ENCODE measurements at regions not wholly inside any gene's neighbourhood (a gene's known extent, or its start where the extent isn't known, plus 50 kb on each side); places are given as distances from the start of the nearest gene placed in this dataset.

DNA sequence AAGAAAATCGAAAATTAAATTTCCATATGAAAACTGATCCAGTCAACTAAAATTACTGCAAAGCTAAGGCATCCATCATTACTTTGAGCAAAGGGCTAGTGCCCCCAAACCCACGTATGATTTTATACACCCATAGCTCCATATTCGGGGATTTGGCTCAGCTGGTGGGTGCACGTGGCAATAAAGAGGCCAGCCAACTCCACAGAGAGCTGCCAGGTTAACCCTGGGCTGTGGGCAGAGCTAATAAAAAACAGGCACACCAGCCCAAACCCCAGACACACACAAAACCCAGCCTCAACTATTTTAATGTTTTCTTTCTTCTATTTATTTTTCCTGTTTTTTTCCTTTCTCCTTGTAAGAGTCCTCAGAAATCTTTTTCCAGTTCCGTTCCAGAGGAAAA is 151.3 kb upstream of the SOX11 start:
- no peaks in the 10 kb centered on the region for H3K4me1 ChIP-seq (ENCODE audit: control insufficient read depth, insufficient read depth, low read length)
- no peak overlapping the region for H3K9ac ChIP-seq (ENCODE audit: low read length)
- no peaks in the 10 kb centered on the region for H3K9me3 ChIP-seq (ENCODE audit: control insufficient read depth, low read length)
- H3K36me3 ChIP-seq (ENCODE audit: control insufficient read depth, insufficient read depth, low read length): no peaks in the 10 kb centered on the region
- H3K27me3 ChIP-seq (ENCODE audit: control insufficient read depth, insufficient read depth, low read length): no peaks in the 10 kb centered on the region
- H3K4me3 ChIP-seq (ENCODE audit: low read length): no peak overlapping the region

GRCh38 chr2:5544205-5544786 is 147.9 kb upstream of the SOX11 start:
- no peaks in the 10 kb centered on the region for H3K4me1 ChIP-seq (ENCODE audit: control insufficient read depth, insufficient read depth, low read length)
- no peak overlapping the region for H3K4me3 ChIP-seq (ENCODE audit: low read length)
- no peaks in the 10 kb centered on the region for H3K9me3 ChIP-seq (ENCODE audit: control insufficient read depth, low read length)
- H3K36me3 ChIP-seq (ENCODE audit: control insufficient read depth, insufficient read depth, low read length): no peaks in the 10 kb centered on the region
- no peak overlapping the region for H3K9ac ChIP-seq (ENCODE audit: low read length)
- H3K27me3 ChIP-seq (ENCODE audit: control insufficient read depth, insufficient read depth, low read length): no peaks in the 10 kb centered on the region

GRCh38 chr2:5546181-5546580 is 146.0 kb upstream of the SOX11 start:
- no peaks in the 10 kb centered on the region for H3K36me3 ChIP-seq (ENCODE audit: control insufficient read depth, insufficient read depth, low read length)
- no peaks in the 10 kb centered on the region for H3K27me3 ChIP-seq (ENCODE audit: control insufficient read depth, insufficient read depth, low read length)
- H3K4me1 ChIP-seq (ENCODE audit: control insufficient read depth, insufficient read depth, low read length): no peaks in the 10 kb centered on the region
- no peak overlapping the region for H3K4me3 ChIP-seq (ENCODE audit: low read length)
- H3K9me3 ChIP-seq (ENCODE audit: control insufficient read depth, low read length): no peaks in the 10 kb centered on the region
- H3K9ac ChIP-seq (ENCODE audit: low read length): no peak overlapping the region

- Histone ChIP-seq H3K4me3 (ENCODE audit: low read length) (no peak overlapping the region), H3K4me1 (ENCODE audit: control insufficient read depth, insufficient read depth, low read length) (no peaks in the 10 kb centered on the region), H3K36me3 (ENCODE audit: control insufficient read depth, insufficient read depth, low read length) (no peaks in the 10 kb centered on the region), H3K9ac (ENCODE audit: low read length) (no peak overlapping the region), H3K9me3 (ENCODE audit: control insufficient read depth, low read length) (no peaks in the 10 kb centered on the region), H3K27me3 (ENCODE audit: control insufficient read depth, insufficient read depth, low read length) (no peaks in the 10 kb centered on the region)
These were observed 143.0 kb upstream of the SOX11 start for GRCh38 chr2:5548991-5549715.

- Histone ChIP-seq H3K4me1 (ENCODE audit: control insufficient read depth, insufficient read depth, low read length) (no peaks in the 10 kb centered on the region), H3K36me3 (ENCODE audit: control insufficient read depth, insufficient read depth, low read length) (no peaks in the 10 kb centered on the region), H3K9me3 (ENCODE audit: control insufficient read depth, low read length) (no peaks in the 10 kb centered on the region), H3K27me3 (ENCODE audit: control insufficient read depth, insufficient read depth, low read length) (no peaks in the 10 kb centered on the region), H3K4me3 (ENCODE audit: low read length) (no peak overlapping the region), H3K9ac (ENCODE audit: low read length) (no peak overlapping the region)
These were observed 142.4 kb upstream of the SOX11 start for GRCh38 chr2:5549771-5550170.

GRCh38 chr2:5555636-5556035 is 136.5 kb upstream of the SOX11 start:
- no peaks in the 10 kb centered on the region for H3K9me3 ChIP-seq (ENCODE audit: control insufficient read depth, low read length)
- H3K9ac ChIP-seq (ENCODE audit: low read length): no peak overlapping the region
- H3K36me3 ChIP-seq (ENCODE audit: control insufficient read depth, insufficient read depth, low read length): no peaks in the 10 kb centered on the region
- H3K4me1 ChIP-seq (ENCODE audit: control insufficient read depth, insufficient read depth, low read length): no peaks in the 10 kb centered on the region
- no peaks in the 10 kb centered on the region for H3K27me3 ChIP-seq (ENCODE audit: control insufficient read depth, insufficient read depth, low read length)
- H3K4me3 ChIP-seq (ENCODE audit: low read length): no peak overlapping the region

DNA sequence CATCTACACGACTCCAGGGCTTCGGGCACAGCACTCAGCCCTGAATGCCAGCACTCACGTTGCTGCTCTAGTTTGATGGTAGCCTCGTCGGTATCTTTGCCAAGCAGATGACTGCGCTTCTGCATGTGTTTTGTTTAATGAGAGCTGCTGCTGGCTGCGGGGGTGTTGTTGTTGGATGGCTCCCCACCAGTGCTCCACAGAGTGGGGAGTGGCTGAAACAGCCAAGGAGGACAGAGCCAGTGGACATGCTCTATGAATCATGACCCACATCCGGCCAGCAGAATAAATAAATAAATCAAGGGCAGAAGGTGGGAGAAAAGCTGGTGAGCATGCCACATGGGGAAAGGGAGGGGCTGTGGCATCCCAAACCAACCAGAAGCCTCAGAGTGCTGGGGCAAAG is 131.2 kb upstream of the SOX11 start:
- Histone ChIP-seq H3K4me3 (ENCODE audit: low read length) (no peak overlapping the region), H3K9ac (ENCODE audit: low read length) (no peak overlapping the region), H3K9me3 (ENCODE audit: control insufficient read depth, low read length) (no peaks in the 10 kb centered on the region), H3K27me3 (ENCODE audit: control insufficient read depth, insufficient read depth, low read length) (no peaks in the 10 kb centered on the region), H3K4me1 (ENCODE audit: control insufficient read depth, insufficient read depth, low read length) (no peaks in the 10 kb centered on the region), H3K36me3 (ENCODE audit: control insufficient read depth, insufficient read depth, low read length) (no peaks in the 10 kb centered on the region)

GRCh38 chr2:5562426-5562825 is 129.8 kb upstream of the SOX11 start:
- Histone ChIP-seq H3K36me3 (ENCODE audit: control insufficient read depth, insufficient read depth, low read length) (no peaks in the 10 kb centered on the region), H3K9me3 (ENCODE audit: control insufficient read depth, low read length) (no peaks in the 10 kb centered on the region), H3K9ac (ENCODE audit: low read length) (no peak overlapping the region), H3K4me3 (ENCODE audit: low read length) (no peak overlapping the region), H3K27me3 (ENCODE audit: control insufficient read depth, insufficient read depth, low read length) (no peaks in the 10 kb centered on the region), H3K4me1 (ENCODE audit: control insufficient read depth, insufficient read depth, low read length) (no peaks in the 10 kb centered on the region)

DNA sequence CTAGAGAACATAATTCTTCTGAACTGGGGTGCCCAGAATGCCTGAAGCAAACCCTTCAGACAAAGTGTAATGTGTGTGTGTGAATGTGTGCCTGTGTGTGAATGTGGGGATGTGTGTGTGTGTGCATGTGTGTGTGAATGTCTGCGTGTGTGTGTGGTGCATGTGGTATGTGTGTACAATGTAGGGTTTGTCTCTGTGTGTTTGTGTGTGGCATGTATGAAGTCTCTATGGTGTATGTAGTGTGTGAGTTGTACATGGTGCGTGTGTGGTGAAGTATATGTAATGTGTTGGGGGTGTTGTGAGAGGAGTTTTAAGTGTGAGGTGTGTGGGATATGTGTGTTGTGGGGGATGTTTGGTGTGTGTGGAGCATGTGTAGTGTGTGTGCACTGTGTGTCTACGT is 129.3 kb upstream of the SOX11 start:
- no peaks in the 10 kb centered on the region for H3K9me3 ChIP-seq (ENCODE audit: control insufficient read depth, low read length)
- H3K4me3 ChIP-seq (ENCODE audit: low read length): no peak overlapping the region
- no peaks in the 10 kb centered on the region for H3K27me3 ChIP-seq (ENCODE audit: control insufficient read depth, insufficient read depth, low read length)
- H3K4me1 ChIP-seq (ENCODE audit: control insufficient read depth, insufficient read depth, low read length): no peaks in the 10 kb centered on the region
- H3K36me3 ChIP-seq (ENCODE audit: control insufficient read depth, insufficient read depth, low read length): no peaks in the 10 kb centered on the region
- no peak overlapping the region for H3K9ac ChIP-seq (ENCODE audit: low read length)

DNA sequence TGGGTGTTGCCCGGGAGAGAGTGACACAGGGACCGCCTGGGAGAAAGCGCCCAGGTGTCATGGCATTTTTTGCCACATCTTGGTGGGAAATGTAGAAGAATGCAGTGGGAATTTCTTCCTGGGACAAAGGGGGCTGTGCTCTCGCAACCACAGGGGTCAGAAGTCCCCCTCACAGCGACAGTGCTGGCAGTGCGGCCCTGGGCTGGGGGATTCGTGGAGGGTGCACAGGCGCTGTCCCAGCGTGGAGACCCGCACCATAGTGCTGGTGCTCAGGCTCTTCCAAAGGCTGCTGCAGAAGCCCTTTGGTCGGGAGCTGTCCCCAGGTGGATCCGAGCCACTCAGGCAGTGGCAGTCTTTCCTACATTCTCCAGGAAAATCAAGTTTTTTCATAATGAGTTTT is 128.8 kb upstream of the SOX11 start:
- Histone ChIP-seq H3K9me3 (ENCODE audit: control insufficient read depth, low read length) (no peaks in the 10 kb centered on the region), H3K4me1 (ENCODE audit: control insufficient read depth, insufficient read depth, low read length) (no peaks in the 10 kb centered on the region), H3K27me3 (ENCODE audit: control insufficient read depth, insufficient read depth, low read length) (no peaks in the 10 kb centered on the region), H3K4me3 (ENCODE audit: low read length) (no peak overlapping the region), H3K9ac (ENCODE audit: low read length) (no peak overlapping the region), H3K36me3 (ENCODE audit: control insufficient read depth, insufficient read depth, low read length) (no peaks in the 10 kb centered on the region)

DNA sequence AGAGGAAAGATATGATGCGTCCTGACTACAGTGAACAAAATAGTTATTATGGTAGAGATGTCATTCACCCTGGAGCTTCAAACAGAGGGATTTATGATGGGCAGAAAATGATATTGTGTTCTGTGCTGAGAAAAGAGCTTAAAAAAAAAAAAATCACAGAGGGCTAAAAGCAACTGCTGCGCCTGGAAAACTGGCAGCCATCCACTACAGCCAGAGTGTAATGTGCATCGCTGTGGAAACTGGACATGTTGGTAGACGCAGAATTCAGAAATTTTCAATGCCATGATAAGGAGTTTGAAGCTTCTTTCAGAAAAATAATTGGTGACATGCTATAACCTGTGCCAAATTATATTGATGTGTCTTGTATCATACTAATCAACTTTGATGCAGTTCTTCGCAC is 122.9 kb upstream of the SOX11 start:
- Histone ChIP-seq H3K9me3 (ENCODE audit: control insufficient read depth, low read length) (no peaks in the 10 kb centered on the region), H3K27me3 (ENCODE audit: control insufficient read depth, insufficient read depth, low read length) (no peaks in the 10 kb centered on the region), H3K4me1 (ENCODE audit: control insufficient read depth, insufficient read depth, low read length) (no peaks in the 10 kb centered on the region), H3K4me3 (ENCODE audit: low read length) (no peak overlapping the region), H3K36me3 (ENCODE audit: control insufficient read depth, insufficient read depth, low read length) (no peaks in the 10 kb centered on the region), H3K9ac (ENCODE audit: low read length) (no peak overlapping the region)

GRCh38 chr2:5576015-5576414 is 116.2 kb upstream of the SOX11 start:
- Histone ChIP-seq H3K9ac (ENCODE audit: low read length) (no peak overlapping the region), H3K4me1 (ENCODE audit: control insufficient read depth, insufficient read depth, low read length) (no peaks in the 10 kb centered on the region), H3K9me3 (ENCODE audit: control insufficient read depth, low read length) (no peaks in the 10 kb centered on the region), H3K27me3 (ENCODE audit: control insufficient read depth, insufficient read depth, low read length) (no peaks in the 10 kb centered on the region), H3K36me3 (ENCODE audit: control insufficient read depth, insufficient read depth, low read length) (no peaks in the 10 kb centered on the region), H3K4me3 (ENCODE audit: low read length) (no peak overlapping the region)

DNA sequence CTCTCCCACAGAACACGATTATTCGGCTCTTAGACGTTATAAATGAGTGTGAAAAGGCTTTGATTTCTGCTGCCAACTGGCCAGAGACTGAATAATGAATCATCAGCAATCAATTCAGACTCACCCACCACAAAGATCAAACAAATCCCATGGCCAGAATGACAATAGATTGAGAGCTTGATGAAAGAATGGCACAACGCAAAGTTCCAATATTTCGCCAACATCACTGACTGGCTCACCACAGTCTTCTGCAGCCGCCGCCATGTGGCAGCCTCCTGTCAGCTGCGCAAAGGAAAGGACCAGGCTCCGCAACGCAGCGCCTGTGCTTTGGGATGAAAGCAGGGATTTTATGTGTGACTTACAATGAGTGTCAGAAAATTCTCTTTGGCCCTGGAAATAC is 104.4 kb upstream of the SOX11 start:
- no peaks in the 10 kb centered on the region for H3K9me3 ChIP-seq (ENCODE audit: control insufficient read depth, low read length)
- H3K36me3 ChIP-seq (ENCODE audit: control insufficient read depth, insufficient read depth, low read length): no peaks in the 10 kb centered on the region
- H3K27me3 ChIP-seq (ENCODE audit: control insufficient read depth, insufficient read depth, low read length): no peaks in the 10 kb centered on the region
- H3K9ac ChIP-seq (ENCODE audit: low read length): no peak overlapping the region
- no peak overlapping the region for H3K4me3 ChIP-seq (ENCODE audit: low read length)
- no peaks in the 10 kb centered on the region for H3K4me1 ChIP-seq (ENCODE audit: control insufficient read depth, insufficient read depth, low read length)

Data from mucosa of stomach (tissue), 1 donor.